Subcutaneous abdominal adipose tissue (tissue), 5 donors: ENCODE measurements at regions not wholly inside any gene's neighbourhood (a gene's known extent, or its start where the extent isn't known, plus 50 kb on each side); places are given as distances from the start of the nearest gene placed in this dataset.

ENCODE experiments used
- H3K27ac ChIP-seq: one replicate; pipeline ENCODE4 v1.7.0; 2013; ENCODE audit warnings: low read depth, mild to moderate bottlenecking, inconsistent platforms, low read length, moderate library complexity
- H3K27me3 ChIP-seq, 5 donors: one replicate each; pipeline ENCODE4 v1.7.0; 2013; ENCODE audit warnings: low read length in 5 of 5, inconsistent platforms in 1 of 5; ENCODE audit not compliant: control insufficient read depth in 5 of 5, insufficient read depth in 4 of 5
- H3K36me3 ChIP-seq, 5 donors: one replicate each; pipeline ENCODE4 v1.7.0; 2013; ENCODE audit warnings: low read length in 5 of 5; ENCODE audit not compliant: control insufficient read depth in 5 of 5, insufficient read depth in 5 of 5
- H3K4me1 ChIP-seq, 5 donors: one replicate each; pipeline ENCODE4 v1.7.0; 2013; ENCODE audit warnings: low read length in 5 of 5, mild to moderate bottlenecking in 3 of 5, moderate library complexity in 1 of 5; ENCODE audit not compliant: control insufficient read depth in 5 of 5, insufficient read depth in 5 of 5
- H3K4me3 ChIP-seq, 5 donors: one replicate each; pipeline ENCODE4 v1.7.0; 2013; ENCODE audit warnings: low read length in 5 of 5, low read depth in 1 of 5
- H3K9ac ChIP-seq, 5 donors: one replicate each; pipeline ENCODE4 v1.7.0; 2013; ENCODE audit warnings: low read length in 5 of 5, mild to moderate bottlenecking in 4 of 5, moderate library complexity in 3 of 5
- H3K9me3 ChIP-seq, 5 donors: one replicate each; pipeline ENCODE4 v1.7.0; 2013; ENCODE audit warnings: low read length in 5 of 5; ENCODE audit not compliant: control insufficient read depth in 5 of 5
- donor health status: healthy.
- donor health status: healthy.
- donor health status: healthy.
- donor health status: healthy.
- donor health status: healthy.

DNA sequence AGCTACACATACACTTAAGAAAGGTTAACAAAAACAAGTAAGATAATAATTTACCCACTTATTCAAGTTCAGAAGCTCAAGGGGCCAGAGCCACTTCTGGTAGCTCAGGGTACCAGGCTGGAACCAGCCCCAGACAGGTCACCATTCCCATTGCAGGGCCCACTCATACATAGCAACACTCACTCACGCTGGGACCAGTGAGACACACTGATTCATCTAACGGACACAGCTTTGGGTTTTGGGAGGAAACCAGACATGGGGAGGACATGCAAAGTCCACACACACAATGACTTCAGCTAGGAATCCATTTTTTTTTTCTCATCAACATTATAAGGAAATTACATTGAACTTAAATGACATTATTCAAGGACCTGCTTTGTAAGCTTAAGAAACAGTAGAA is 169.1 kb downstream of the ZC3H11B start:
- Histone ChIP-seq H3K27me3 (no peaks in the 10 kb centered on the region), H3K9ac (no peak overlapping the region), H3K27ac (no peak overlapping the region), H3K4me3 (no peak overlapping the region), H3K36me3 (no peaks in the 10 kb centered on the region), H3K9me3 (no peaks in the 10 kb centered on the region), H3K4me1 (peaks cover 0 to 5% (median 0%) of the 10 kb centered on the region in 5 donors)

GRCh38 chr1:219442611-219443061 is 170.3 kb downstream of the ZC3H11B start:
- H3K9ac ChIP-seq, result no peak overlapping the region
- H3K27ac ChIP-seq, result no peak overlapping the region
- H3K27me3 ChIP-seq, result no peaks in the 10 kb centered on the region

GRCh38 chr1:219441884-219442283 is 171.0 kb downstream of the ZC3H11B start:
- Histone ChIP-seq H3K36me3 (no peaks in the 10 kb centered on the region), H3K4me3 (no peak overlapping the region), H3K9me3 (no peaks in the 10 kb centered on the region), H3K4me1 (no peaks in the 10 kb centered on the region), H3K27me3 (no peaks in the 10 kb centered on the region), H3K27ac (no peak overlapping the region), H3K9ac (no peak overlapping the region)

More at GRCh38 chr1:219442611-219443061, 170.3 kb downstream of the ZC3H11B start:
- no peaks in the 10 kb centered on the region for H3K4me1 ChIP-seq
- no peaks in the 10 kb centered on the region for H3K36me3 ChIP-seq
- H3K9me3 ChIP-seq, result no peaks in the 10 kb centered on the region
- no peak overlapping the region for H3K4me3 ChIP-seq

DNA sequence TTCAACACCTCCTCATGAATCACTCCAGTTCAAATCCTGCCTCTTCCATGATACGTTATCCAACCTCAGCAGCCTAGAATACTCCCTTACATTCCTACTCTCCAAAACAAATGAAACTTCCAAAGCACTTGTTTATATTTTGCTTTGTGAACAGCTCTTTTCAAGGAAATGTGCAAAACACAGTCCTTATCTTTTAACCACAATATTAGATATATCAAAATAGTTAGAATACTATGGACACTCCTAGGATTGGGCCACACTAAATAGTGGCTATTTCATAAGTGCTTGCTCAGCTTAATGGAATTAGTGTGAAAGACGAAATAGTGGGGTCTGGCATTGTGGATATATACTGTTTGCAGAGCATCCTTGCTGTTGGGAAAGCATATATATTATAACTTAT is 173.5 kb downstream of the ZC3H11B start:
- H3K9me3 ChIP-seq, result no peaks in the 10 kb centered on the region
- H3K36me3 ChIP-seq, result no peaks in the 10 kb centered on the region
- H3K9ac ChIP-seq, result no peak overlapping the region
- no peak overlapping the region for H3K27ac ChIP-seq
- no peaks in the 10 kb centered on the region for H3K27me3 ChIP-seq
- no peak overlapping the region for H3K4me3 ChIP-seq
- H3K4me1 ChIP-seq, result no peaks in the 10 kb centered on the region

- Histone ChIP-seq H3K27ac (no peak overlapping the region), H3K36me3 (no peaks in the 10 kb centered on the region), H3K27me3 (no peaks in the 10 kb centered on the region), H3K9me3 (no peaks in the 10 kb centered on the region), H3K9ac (no peak overlapping the region), H3K4me3 (no peak overlapping the region), H3K4me1 (no peaks in the 10 kb centered on the region)
Measured at GRCh38 chr1:219438386-219438785, 174.5 kb downstream of the ZC3H11B start.

DNA sequence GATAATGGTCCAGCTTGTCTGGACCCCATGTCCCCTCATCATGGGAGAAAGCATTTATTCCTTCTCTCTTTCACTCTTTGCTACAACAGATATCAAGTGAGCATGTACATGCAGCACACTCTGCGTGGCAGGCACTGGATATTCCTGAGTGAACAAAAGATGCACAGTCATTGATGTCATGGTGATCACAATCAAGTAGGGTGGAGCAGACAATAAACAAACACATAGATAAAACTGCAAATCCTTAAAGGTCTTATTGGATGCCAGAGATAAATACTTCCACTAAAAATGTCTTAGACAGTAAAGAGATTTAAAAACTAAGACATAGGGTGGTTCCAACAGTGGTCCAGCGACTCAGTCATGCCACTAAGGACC is 178.0 kb downstream of the ZC3H11B start:
- no peaks in the 10 kb centered on the region for H3K27me3 ChIP-seq
- H3K4me1 ChIP-seq, result no peaks in the 10 kb centered on the region
- no peak overlapping the region for H3K9ac ChIP-seq
- H3K36me3 ChIP-seq, result no peaks in the 10 kb centered on the region
- no peak overlapping the region for H3K4me3 ChIP-seq
- H3K27ac ChIP-seq, result no peak overlapping the region
- H3K9me3 ChIP-seq, result no peaks in the 10 kb centered on the region

DNA sequence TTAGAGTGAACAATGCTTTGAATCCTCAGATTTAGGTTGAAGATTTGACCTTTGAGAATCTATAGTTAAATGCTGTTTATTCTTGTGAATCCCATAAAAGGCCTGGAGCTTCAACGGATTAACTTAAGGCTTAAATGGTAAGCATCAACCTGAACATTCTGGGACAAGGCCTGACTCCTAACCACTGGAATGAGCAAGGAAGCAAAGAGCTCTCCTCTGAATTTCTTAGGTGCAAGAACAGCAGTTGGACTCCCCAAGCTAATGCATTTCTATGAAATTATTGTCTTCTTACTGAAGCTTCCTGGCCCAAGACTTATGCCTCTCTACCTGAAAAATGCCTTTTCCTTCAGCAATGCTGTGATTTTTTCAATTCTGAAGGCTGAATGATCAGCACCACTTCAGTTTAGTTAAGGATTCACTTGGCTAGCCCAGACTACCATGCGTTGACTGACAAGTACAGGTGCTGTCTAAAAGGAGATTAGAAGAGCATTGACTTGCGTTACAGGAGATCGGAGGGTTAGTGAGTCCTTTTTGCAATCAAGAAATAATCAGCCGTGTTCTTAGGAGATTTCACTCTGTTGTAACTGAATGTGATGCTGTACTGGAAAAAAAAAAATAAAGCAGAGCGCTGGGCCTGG is 178.5 kb downstream of the ZC3H11B start:
- Histone ChIP-seq H3K27ac (no peak overlapping the region), H3K4me3 (no peak overlapping the region), H3K36me3 (no peaks in the 10 kb centered on the region), H3K9me3 (no peaks in the 10 kb centered on the region), H3K27me3 (no peaks in the 10 kb centered on the region), H3K9ac (no peak overlapping the region), H3K4me1 (no peaks in the 10 kb centered on the region)

DNA sequence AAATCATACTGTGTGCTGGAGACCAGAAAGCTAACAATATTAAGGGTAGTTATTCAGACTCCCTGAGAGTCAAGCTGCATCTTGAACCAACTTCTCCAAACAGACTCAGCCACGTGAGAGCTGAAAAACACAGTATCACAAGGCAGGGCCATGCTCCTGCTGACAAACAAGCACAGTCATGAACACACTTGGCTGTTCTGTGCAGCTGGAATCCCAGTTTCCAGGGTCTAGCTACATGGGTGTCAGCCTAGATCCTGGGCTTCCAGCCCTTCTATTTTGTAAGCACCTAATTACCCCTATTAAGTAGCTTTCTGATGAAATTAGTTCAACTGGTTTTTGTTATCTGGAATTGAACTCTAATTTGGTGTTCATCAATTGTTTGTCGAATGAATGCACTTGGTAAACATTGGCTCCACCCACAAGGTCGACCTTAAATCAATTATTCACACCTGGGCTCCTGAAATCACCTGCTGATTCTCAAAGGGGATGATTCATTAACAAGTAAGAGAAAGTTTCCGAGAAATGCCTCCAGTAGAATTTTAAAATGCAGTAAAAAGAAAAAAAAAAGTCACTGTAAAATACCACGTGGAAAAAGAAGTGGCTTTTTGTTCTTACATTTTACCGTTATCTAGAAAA is 179.3 kb downstream of the ZC3H11B start:
- H3K27ac ChIP-seq, result no peak overlapping the region
- H3K4me3 ChIP-seq, result no peak overlapping the region
- no peak overlapping the region for H3K9ac ChIP-seq
- no peaks in the 10 kb centered on the region for H3K36me3 ChIP-seq
- H3K27me3 ChIP-seq, result no peaks in the 10 kb centered on the region
- no peaks in the 10 kb centered on the region for H3K9me3 ChIP-seq
- H3K4me1 ChIP-seq, result no peaks in the 10 kb centered on the region

DNA sequence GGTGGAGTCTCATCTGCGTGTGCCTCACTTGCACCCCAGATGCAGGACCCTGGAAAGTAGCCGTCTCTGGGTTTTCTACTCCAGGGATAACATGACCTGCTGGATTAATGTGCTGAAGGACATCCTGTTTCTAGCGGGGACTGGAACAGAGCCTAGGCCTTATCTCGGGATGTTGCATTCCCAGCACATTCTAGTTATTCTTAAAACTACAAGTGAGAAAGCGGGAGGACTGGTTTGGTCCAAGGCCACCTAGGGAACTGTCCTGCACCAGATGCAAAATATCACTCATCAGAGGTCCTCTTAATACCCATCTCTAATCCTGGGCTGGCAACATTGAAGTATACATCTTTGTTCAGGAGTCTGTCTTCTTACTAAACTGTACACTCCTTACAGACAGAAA is 179.9 kb downstream of the ZC3H11B start:
- Histone ChIP-seq H3K4me1 (peaks cover 0 to 3% (median 0%) of the 10 kb centered on the region in 5 donors), H3K36me3 (no peaks in the 10 kb centered on the region), H3K9me3 (no peaks in the 10 kb centered on the region), H3K27me3 (no peaks in the 10 kb centered on the region), H3K4me3 (no peak overlapping the region), H3K9ac (no peak overlapping the region), H3K27ac (no peak overlapping the region)

DNA sequence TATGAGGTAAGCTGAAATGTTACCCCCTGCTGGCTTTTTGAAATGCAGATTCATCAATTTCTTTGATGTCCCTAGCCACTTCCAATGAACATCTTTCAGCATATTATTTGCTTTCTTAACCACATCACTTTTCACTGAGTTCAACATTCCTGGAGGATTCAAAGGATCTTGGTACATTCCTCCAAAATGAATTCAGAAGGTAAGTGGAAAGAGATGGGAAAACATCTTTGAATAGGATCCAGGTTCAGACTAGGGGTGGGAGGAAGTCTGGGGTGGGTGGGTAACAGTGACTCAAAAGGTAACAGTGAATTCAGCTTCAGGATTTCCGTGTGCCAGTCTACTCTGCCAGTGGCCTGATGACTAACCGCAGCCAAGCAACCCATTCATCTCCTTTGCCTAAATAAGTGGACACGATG is 180.7 kb downstream of the ZC3H11B start:
- Histone ChIP-seq H3K27me3 (no peaks in the 10 kb centered on the region), H3K36me3 (no peaks in the 10 kb centered on the region), H3K4me1 (peaks cover 0 to 3% (median 0%) of the 10 kb centered on the region in 5 donors), H3K27ac (no peak overlapping the region), H3K9ac (no peak overlapping the region), H3K4me3 (no peak overlapping the region), H3K9me3 (no peaks in the 10 kb centered on the region)
